Kidney epithelial cell (primary cell): ENCODE measurements at regions not wholly inside any gene's neighbourhood (a gene's known extent, or its start where the extent isn't known, plus 50 kb on each side); places are given as distances from the start of the nearest gene placed in this dataset.
"Not testable (repeated sequence)": the region's sequence is repeated elsewhere in the genome, so short reads cannot be mapped to it uniquely, and the experiment has no call there.

Source experiments
- DNase-seq: peaks from one replicate; pipeline ENCODE4 v3.0.0-alpha.2; 2010; ENCODE audit warnings: low read depth
- H3K27me3 ChIP-seq: 2 replicates; pipeline ENCODE4 v1.6.0; 2011; ENCODE audit warnings: low read length; ENCODE audit not compliant: control insufficient read depth, insufficient read depth
- H3K36me3 ChIP-seq: 2 replicates; pipeline ENCODE4 v1.5.1; 2011; ENCODE audit warnings: low read length; ENCODE audit not compliant: control insufficient read depth, insufficient read depth
- H3K4me3 ChIP-seq: 2 replicates; pipeline ENCODE4 v1.5.1; 2011; ENCODE audit warnings: low read depth, mild to moderate bottlenecking, control low read depth, low read length
- CTCF ChIP-seq: IDR thresholded peaks from 2 replicates; pipeline ENCODE4 v1.5.1; 2011; ENCODE audit warnings: mild to moderate bottlenecking, moderate library complexity, low read length, control low read depth, inconsistent platforms; ENCODE audit not compliant: insufficient read depth, poor library complexity, severe bottlenecking

DNA sequence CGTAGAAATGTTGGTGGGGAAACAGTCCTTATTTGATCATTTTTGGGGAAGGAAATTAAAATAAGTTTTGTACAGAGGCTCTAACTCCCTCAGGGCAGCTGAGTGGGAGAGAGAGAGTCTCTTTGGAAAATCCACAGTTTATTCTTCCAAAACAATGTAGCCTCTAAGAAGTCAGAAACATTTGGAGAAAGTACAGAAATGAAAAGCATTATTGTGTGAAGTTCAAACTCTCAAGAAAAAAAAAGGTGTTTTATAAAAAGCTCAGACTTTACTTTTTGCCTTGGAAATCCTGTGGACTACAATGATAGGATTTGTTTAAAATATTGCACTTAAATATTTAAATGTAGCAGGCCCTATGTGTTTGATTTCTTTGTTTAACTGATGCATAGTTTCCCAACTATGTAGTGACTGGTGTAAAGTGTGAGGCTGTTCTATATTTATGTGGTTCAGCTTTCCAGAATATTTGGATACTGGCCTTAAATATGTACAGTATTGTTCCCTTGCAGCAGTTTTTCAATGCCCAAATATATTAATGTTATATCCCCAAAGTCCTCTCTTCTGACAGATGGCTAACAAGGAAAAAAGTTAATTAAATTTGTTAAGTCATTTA, 82.0 kb upstream of the OTOGL start:
- TF ChIP-seq CTCF, result no peak
- Histone ChIP-seq H3K4me3 (no peak overlapping the region), H3K36me3 (no peaks in the 10 kb centered on the region), H3K27me3 (no peaks in the 10 kb centered on the region)
- DNase-seq, result no peak

GRCh38 chr12:80016684-80017083, 81.8 kb upstream of the PPP1R12A start:
- Histone ChIP-seq H3K27me3 (no peaks in the 10 kb centered on the region), H3K36me3 (no peaks in the 10 kb centered on the region), H3K4me3 (no peak overlapping the region)
- no peak for TF ChIP-seq CTCF
- no peak for DNase-seq

DNA sequence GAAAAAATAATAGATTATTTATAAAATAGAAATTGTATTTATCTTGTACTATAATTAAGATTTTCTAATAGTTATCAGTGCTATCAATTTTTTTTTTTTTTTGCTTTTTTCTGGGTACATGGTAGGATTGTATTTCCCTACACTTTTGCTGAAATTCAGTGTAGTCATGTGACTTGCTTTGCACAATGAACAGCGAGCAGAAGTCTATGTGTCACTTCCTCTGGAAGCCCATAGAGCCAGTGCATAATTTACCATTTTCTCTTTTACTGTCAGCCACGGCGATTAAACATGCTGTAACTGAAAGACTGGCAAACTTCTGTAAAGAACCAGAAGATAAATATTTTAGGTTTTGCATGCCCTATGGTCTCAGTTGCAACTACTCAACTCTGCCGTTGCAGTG, 80.8 kb upstream of the PPP1R12A start:
- no peak for DNase-seq
- no peaks in the 10 kb centered on the region for H3K27me3 ChIP-seq
- no peak for TF ChIP-seq CTCF
- H3K36me3 ChIP-seq, result no peaks in the 10 kb centered on the region
- H3K4me3 ChIP-seq, result no peak overlapping the region

- not testable (repeated sequence) for H3K36me3 ChIP-seq, H3K4me3 ChIP-seq, H3K27me3 ChIP-seq, DNase-seq
These were observed 68.8 kb upstream of the PPP1R12A start for GRCh38 chr12:80003744-80004143.

- H3K27me3 ChIP-seq, result no peaks in the 10 kb centered on the region
- H3K4me3 ChIP-seq, result no peak overlapping the region
- no peak for DNase-seq
- no peaks in the 10 kb centered on the region for H3K36me3 ChIP-seq
- TF ChIP-seq CTCF, result no peak
These were observed 66.7 kb upstream of the PPP1R12A start for GRCh38 chr12:80001562-80001961.

GRCh38 chr12:80000831-80001230, 65.9 kb upstream of the PPP1R12A start:
- no peak for TF ChIP-seq CTCF
- no peaks in the 10 kb centered on the region for H3K36me3 ChIP-seq

More at GRCh38 chr12:80000831-80001230, 65.9 kb upstream of the PPP1R12A start:
- Histone ChIP-seq H3K27me3 (no peaks in the 10 kb centered on the region), H3K4me3 (no peak overlapping the region)
- DNase-seq, result no peak
